Ishikawa (cell line): ENCODE measurements at regions not wholly inside any gene's neighbourhood (a gene's known extent, or its start where the extent isn't known, plus 50 kb on each side); places are given as distances from the start of the nearest gene placed in this dataset.

Experiments
- RAD21 ChIP-seq: IDR thresholded peaks from 2 replicates; pipeline ENCODE4 v1.6.1; 2012; ENCODE audit warnings: low read depth
- TF ChIP-seq, protein P1 (sequence below): IDR thresholded peaks from 2 replicates; pipeline ENCODE4 v1.6.1; 2012

DNA sequence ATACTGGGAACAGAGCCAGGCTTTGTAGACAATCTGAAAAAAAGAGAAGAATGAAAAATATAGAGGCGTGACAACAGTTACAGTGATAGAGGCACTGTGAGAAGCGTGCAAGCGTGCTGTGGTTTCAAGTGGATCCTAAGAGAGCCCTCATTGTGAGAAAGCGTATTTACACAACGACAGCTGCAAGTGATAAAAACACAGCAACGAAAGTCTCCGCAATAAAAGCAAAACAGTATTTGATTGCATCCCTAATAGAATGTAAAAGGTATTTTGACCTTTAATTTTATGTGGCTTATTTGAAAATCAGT, 642.7 kb upstream of the ARGLU1 start:
- no peak for TF ChIP-seq RAD21
- TF ChIP-seq, protein P1, sequence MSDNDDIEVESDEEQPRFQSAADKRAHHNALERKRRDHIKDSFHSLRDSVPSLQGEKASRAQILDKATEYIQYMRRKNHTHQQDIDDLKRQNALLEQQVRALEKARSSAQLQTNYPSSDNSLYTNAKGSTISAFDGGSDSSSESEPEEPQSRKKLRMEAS = no peak
